HCT116 (cell line): ENCODE measurements at regions not wholly inside any gene's neighbourhood (a gene's known extent, or its start where the extent isn't known, plus 50 kb on each side); places are given as distances from the start of the nearest gene placed in this dataset.

Experiments used
- ATF3 ChIP-seq: IDR thresholded peaks from 2 replicates; pipeline ENCODE4 v1.6.1; 2012
- CTCF ChIP-seq, 3 experiments: fragments of 200-600 bp in 1 of 3; sonication (generic) in 1 of 3; IDR thresholded peaks in 2 of 3; conservative IDR thresholded peaks in 1 of 3; 2 replicates each; pipeline ENCODE4 v1.5.1; 2012 to 2017; ENCODE audit warnings: low read depth in 2 of 3, low read length in 2 of 3, antibody characterized with exemption in 1 of 3, borderline replicate concordance in 1 of 3, control low read depth in 1 of 3, mild to moderate bottlenecking in 1 of 3, mixed read lengths in 1 of 3, mixed run types in 1 of 3, moderate library complexity in 1 of 3; ENCODE audit not compliant: insufficient read depth in 1 of 3
- EZH2 ChIP-seq: fragments of 200-600 bp; sonication (generic); IDR thresholded peaks from 2 replicates; pipeline ENCODE4 v1.6.1; 2017; ENCODE audit warnings: antibody characterized with exemption, mixed run types
- EZH2phosphoT487 ChIP-seq: fragments of 200-600 bp; IDR thresholded peaks from 2 replicates; pipeline ENCODE4 v1.6.1; 2018; ENCODE audit warnings: antibody characterized with exemption, borderline replicate concordance
- JUND ChIP-seq: IDR thresholded peaks from 2 replicates; pipeline ENCODE4 v1.6.1; 2012
- POLR2A ChIP-seq: IDR thresholded peaks from 2 replicates; pipeline ENCODE4 v1.7.0; 2011; ENCODE audit warnings: borderline replicate concordance; ENCODE audit not compliant: insufficient read depth, insufficient read length; ENCODE audit errors: extremely low read depth
- POLR2AphosphoS5 ChIP-seq: IDR thresholded peaks from 2 replicates; pipeline ENCODE4 v1.6.1; 2011; ENCODE audit warnings: mild to moderate bottlenecking, low read depth, low read length, moderate library complexity
- TCF7L2 ChIP-seq: IDR thresholded peaks from 2 replicates; pipeline ENCODE4 v1.7.0; 2011; ENCODE audit warnings: borderline replicate concordance, inconsistent platforms; ENCODE audit not compliant: insufficient read depth, insufficient read length; ENCODE audit errors: extremely low read depth
- YY1 ChIP-seq: IDR thresholded peaks from 2 replicates; pipeline ENCODE4 v1.6.1; 2011; ENCODE audit warnings: low read length, low read depth, moderate library complexity, mild to moderate bottlenecking; ENCODE audit not compliant: insufficient replicate concordance; ENCODE audit errors: extremely low read depth
- ZBTB33 ChIP-seq: IDR thresholded peaks from 2 replicates; pipeline ENCODE4 v1.6.1; 2011; ENCODE audit warnings: mild to moderate bottlenecking, low read length, moderate library complexity; ENCODE audit not compliant: insufficient replicate concordance; ENCODE audit errors: extremely low read depth
- ZNF274 ChIP-seq: fragments of 200-500 bp; sonication (Bioruptor generic); IDR thresholded peaks from 2 replicates; pipeline ENCODE4 v1.6.1; 2014; ENCODE audit warnings: mild to moderate bottlenecking, low read depth, low read length, inconsistent platforms
- TF ChIP-seq, protein P1 (sequence below): IDR thresholded peaks from 2 replicates; pipeline ENCODE4 v1.6.1; 2012; ENCODE audit warnings: low read depth

- TF ChIP-seq CTCF (IDR thresholded peaks at IDR 0.05 in 2 of 3, conservative IDR thresholded peaks at IDR 0.05 in 1 of 3; ENCODE audit: borderline replicate concordance in 1 of 3, insufficient read depth in 1 of 3, low read depth in 2 of 3, low read length in 2 of 3) (no peak), EZH2phosphoT487 (no peak), YY1 (no peak), TCF7L2 (no peak), ZBTB33 (no peak), POLR2AphosphoS5 (no peak), ATF3 (no peak), JUND (no peak), EZH2 (no peak), POLR2A (no peak), ZNF274 (no peak)
- TF ChIP-seq, protein P1, sequence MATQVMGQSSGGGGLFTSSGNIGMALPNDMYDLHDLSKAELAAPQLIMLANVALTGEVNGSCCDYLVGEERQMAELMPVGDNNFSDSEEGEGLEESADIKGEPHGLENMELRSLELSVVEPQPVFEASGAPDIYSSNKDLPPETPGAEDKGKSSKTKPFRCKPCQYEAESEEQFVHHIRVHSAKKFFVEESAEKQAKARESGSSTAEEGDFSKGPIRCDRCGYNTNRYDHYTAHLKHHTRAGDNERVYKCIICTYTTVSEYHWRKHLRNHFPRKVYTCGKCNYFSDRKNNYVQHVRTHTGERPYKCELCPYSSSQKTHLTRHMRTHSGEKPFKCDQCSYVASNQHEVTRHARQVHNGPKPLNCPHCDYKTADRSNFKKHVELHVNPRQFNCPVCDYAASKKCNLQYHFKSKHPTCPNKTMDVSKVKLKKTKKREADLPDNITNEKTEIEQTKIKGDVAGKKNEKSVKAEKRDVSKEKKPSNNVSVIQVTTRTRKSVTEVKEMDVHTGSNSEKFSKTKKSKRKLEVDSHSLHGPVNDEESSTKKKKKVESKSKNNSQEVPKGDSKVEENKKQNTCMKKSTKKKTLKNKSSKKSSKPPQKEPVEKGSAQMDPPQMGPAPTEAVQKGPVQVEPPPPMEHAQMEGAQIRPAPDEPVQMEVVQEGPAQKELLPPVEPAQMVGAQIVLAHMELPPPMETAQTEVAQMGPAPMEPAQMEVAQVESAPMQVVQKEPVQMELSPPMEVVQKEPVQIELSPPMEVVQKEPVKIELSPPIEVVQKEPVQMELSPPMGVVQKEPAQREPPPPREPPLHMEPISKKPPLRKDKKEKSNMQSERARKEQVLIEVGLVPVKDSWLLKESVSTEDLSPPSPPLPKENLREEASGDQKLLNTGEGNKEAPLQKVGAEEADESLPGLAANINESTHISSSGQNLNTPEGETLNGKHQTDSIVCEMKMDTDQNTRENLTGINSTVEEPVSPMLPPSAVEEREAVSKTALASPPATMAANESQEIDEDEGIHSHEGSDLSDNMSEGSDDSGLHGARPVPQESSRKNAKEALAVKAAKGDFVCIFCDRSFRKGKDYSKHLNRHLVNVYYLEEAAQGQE: no peak
Observed at GRCh38 chr14:88962356-88962755, 137.9 kb downstream of the TTC8 start.
